Mesendoderm (in vitro differentiated cells): ENCODE measurements at regions not wholly inside any gene's neighbourhood (a gene's known extent, or its start where the extent isn't known, plus 50 kb on each side); places are given as distances from the start of the nearest gene placed in this dataset.

Experiments used
- DNase-seq: peaks from one replicate; pipeline ENCODE4 v3.0.0; 2013
- H2AK5ac ChIP-seq: 2 replicates; pipeline ENCODE4 v1.6.1; 2013; ENCODE audit warnings: low read length, inconsistent platforms
- H2BK120ac ChIP-seq: 2 replicates; pipeline ENCODE4 v1.6.1; 2013; ENCODE audit warnings: low read depth, mild to moderate bottlenecking, low read length, moderate library complexity, mixed read lengths
- H2BK15ac ChIP-seq: replicated peaks from 2 replicates; pipeline ENCODE4 v1.6.1; 2013; ENCODE audit warnings: low read depth, mild to moderate bottlenecking, moderate library complexity
- H2BK5ac ChIP-seq: 2 replicates; pipeline ENCODE4 v1.6.1; 2013; ENCODE audit warnings: low read length, inconsistent platforms
- H3K18ac ChIP-seq: 2 replicates; pipeline ENCODE4 v1.6.1; 2013; ENCODE audit warnings: mild to moderate bottlenecking, low read length, mixed read lengths
- H3K23ac ChIP-seq: one replicate; pipeline ENCODE4 v1.6.1; 2013; ENCODE audit warnings: low read length
- H3K27ac ChIP-seq: 2 replicates; pipeline ENCODE4 v1.5.1; 2013; ENCODE audit warnings: low read depth, mild to moderate bottlenecking, inconsistent platforms, low read length, moderate library complexity
- H3K27me3 ChIP-seq: 2 replicates; pipeline ENCODE4 v1.6.1; 2013; ENCODE audit warnings: low read length, control low read depth, mild to moderate bottlenecking, inconsistent platforms; ENCODE audit not compliant: insufficient read depth, poor library complexity
- H3K36me3 ChIP-seq: 2 replicates; pipeline ENCODE4 v1.6.1; 2013; ENCODE audit warnings: low read length, inconsistent platforms; ENCODE audit not compliant: control insufficient read depth, insufficient read depth
- H3K4ac ChIP-seq: one replicate; pipeline ENCODE4 v1.6.1; 2013; ENCODE audit warnings: low read depth, mild to moderate bottlenecking, low read length, moderate library complexity
- H3K4me1 ChIP-seq: 2 replicates; pipeline ENCODE4 v1.6.1; 2013; ENCODE audit warnings: low read depth, low read length, inconsistent platforms; ENCODE audit not compliant: control insufficient read depth
- H3K4me2 ChIP-seq: 2 replicates; pipeline ENCODE4 v1.6.1; 2013; ENCODE audit warnings: low read length
- H3K4me3 ChIP-seq: 2 replicates; pipeline ENCODE4 v1.5.1; 2013; ENCODE audit warnings: mild to moderate bottlenecking, low read length
- H3K56ac ChIP-seq: one replicate; pipeline ENCODE4 v1.6.1; 2013; ENCODE audit warnings: low read length
- H3K79me1 ChIP-seq: 2 replicates; pipeline ENCODE4 v1.6.1; 2013; ENCODE audit warnings: low read length, inconsistent platforms
- H3K79me2 ChIP-seq: 2 replicates; pipeline ENCODE4 v1.6.1; 2013; ENCODE audit warnings: mild to moderate bottlenecking, low read length; ENCODE audit not compliant: control insufficient read depth, insufficient read depth
- H3K9ac ChIP-seq: 2 replicates; pipeline ENCODE4 v1.6.1; 2013; ENCODE audit warnings: low read length, inconsistent platforms
- H4K5ac ChIP-seq: one replicate; pipeline ENCODE4 v1.6.1; 2013; ENCODE audit warnings: low read length
- H4K8ac ChIP-seq: one replicate; pipeline ENCODE4 v1.6.1; 2013; ENCODE audit warnings: low read depth, mild to moderate bottlenecking, control low read depth, low read length, moderate library complexity
- WGBS: extraction: QIAGEN DNeasy Blood & Tissue Kit; methylation state at CpG from one replicate; pipeline ENCODE4 v1.1.7; 2013; ENCODE audit warnings: low lambda C conversion rate, missing lambda C conversion rate; ENCODE audit not compliant: insufficient coverage; ENCODE audit errors: extremely low coverage; 5-methylcytosine and 5-hydroxymethylcytosine counted together

DNA sequence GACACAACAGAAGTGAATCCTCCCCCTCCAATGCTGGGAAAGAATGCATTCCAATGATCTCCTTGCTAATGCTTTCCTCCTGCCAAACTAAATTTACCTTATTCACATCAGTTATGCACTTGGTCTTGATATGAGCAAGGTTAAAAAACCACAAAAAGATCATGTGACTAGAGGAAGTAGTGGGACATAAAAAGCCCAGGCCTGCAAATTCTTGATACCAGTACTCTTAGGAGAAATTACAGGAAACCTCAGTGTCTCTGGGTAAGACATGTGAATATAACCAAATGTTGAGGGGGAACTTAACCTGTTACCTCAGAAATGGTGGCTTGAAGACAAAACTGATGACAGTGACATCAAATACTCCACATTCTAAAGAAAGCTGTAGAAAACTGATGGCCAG is 427.1 kb downstream of the RPS29 start:
- Histone ChIP-seq H3K4me1 (no peaks in the 10 kb centered on the region), H2BK15ac (no peak overlapping the region), H3K36me3 (no peaks in the 10 kb centered on the region), H3K4ac (no peak overlapping the region), H3K4me3 (no peak overlapping the region), H3K23ac (no peak overlapping the region), H2AK5ac (no peak overlapping the region), H3K9ac (no peak overlapping the region), H3K27me3 (no peaks in the 10 kb centered on the region), H3K56ac (no peak overlapping the region), H4K8ac (no peak overlapping the region), H3K18ac (no peak overlapping the region), H3K27ac (no peak overlapping the region), H2BK5ac (no peak overlapping the region), H4K5ac (no peak overlapping the region), H3K79me1 (no peaks in the 10 kb centered on the region), H2BK120ac (no peak overlapping the region), H3K4me2 (no peak overlapping the region), H3K79me2 (no peaks in the 10 kb centered on the region)
- no peak for DNase-seq

DNA sequence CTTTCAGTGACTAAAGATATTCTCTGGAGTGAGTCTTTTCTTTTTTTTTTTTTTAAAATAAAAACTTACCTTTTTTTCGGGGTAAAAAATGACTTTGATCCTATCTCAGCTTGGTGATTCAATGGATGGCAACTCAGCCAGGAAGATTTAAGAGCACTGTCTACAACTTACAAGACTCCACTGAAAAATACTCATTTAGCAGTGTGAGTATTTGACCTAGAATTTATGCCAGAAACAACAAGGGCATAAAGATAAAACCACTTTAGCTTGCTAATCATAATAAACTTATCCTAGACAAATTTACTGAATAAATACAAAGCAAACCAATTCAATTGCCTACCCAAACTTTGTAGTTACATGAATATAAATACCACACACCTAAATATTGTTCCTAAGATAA is 446.6 kb downstream of the RPS29 start:
- no peak overlapping the region for H2AK5ac ChIP-seq
- no peak overlapping the region for H3K4ac ChIP-seq
- no peak overlapping the region for H3K9ac ChIP-seq
- H4K5ac ChIP-seq: no peak overlapping the region
- no peak overlapping the region for H2BK5ac ChIP-seq
- no peak overlapping the region for H3K18ac ChIP-seq
- no peaks in the 10 kb centered on the region for H3K36me3 ChIP-seq
- no peak overlapping the region for H2BK120ac ChIP-seq
- no peaks in the 10 kb centered on the region for H3K79me1 ChIP-seq
- H3K4me3 ChIP-seq: no peak overlapping the region
- H3K23ac ChIP-seq: no peak overlapping the region
- H4K8ac ChIP-seq: no peak overlapping the region
- no peaks in the 10 kb centered on the region for H3K27me3 ChIP-seq
- H3K4me1 ChIP-seq: no peaks in the 10 kb centered on the region
- no peaks in the 10 kb centered on the region for H3K79me2 ChIP-seq
- DNase-seq: no peak
- H3K27ac ChIP-seq: no peak overlapping the region
- no peak overlapping the region for H3K56ac ChIP-seq
- H2BK15ac ChIP-seq: no peak overlapping the region
- no peak overlapping the region for H3K4me2 ChIP-seq
- WGBS: no CpG with 5 or more reads among the region's 1 CpG

DNA sequence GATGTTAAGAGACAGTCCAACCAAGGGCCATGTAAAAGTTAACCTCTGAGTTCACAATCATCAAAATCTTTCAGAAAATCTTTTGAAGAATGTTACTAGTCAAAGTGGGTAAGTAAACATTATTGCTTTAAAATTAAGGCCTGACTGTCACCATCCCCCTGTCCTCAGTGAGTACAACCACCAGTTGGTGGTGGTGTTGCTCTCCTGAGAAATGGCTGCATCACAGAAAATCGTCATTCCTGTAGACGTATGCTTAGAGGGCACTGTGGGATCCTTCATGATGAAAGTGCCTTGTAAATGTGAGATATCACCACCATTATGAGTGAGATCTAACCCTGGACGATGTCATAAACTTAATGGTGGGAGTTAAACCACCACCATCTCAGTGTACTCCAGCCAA is 451.2 kb downstream of the RPS29 start:
- Histone ChIP-seq H3K27ac (no peak overlapping the region), H3K56ac (no peak overlapping the region), H3K36me3 (no peaks in the 10 kb centered on the region), H3K4me3 (no peak overlapping the region), H4K8ac (no peak overlapping the region), H3K79me2 (no peaks in the 10 kb centered on the region), H2BK15ac (no peak overlapping the region), H3K79me1 (no peaks in the 10 kb centered on the region), H3K9ac (no peak overlapping the region), H2AK5ac (no peak overlapping the region), H4K5ac (no peak overlapping the region), H3K4me1 (peaks cover 2% of the 10 kb centered on the region), H3K18ac (no peak overlapping the region), H3K4ac (no peak overlapping the region), H3K27me3 (no peaks in the 10 kb centered on the region), H3K4me2 (no peak overlapping the region), H2BK5ac (no peak overlapping the region), H3K23ac (no peak overlapping the region), H2BK120ac (no peak overlapping the region)
- no CpG with 5 or more reads among the region's 3 CpGs for WGBS
- DNase-seq: peak; percentile 65

DNA sequence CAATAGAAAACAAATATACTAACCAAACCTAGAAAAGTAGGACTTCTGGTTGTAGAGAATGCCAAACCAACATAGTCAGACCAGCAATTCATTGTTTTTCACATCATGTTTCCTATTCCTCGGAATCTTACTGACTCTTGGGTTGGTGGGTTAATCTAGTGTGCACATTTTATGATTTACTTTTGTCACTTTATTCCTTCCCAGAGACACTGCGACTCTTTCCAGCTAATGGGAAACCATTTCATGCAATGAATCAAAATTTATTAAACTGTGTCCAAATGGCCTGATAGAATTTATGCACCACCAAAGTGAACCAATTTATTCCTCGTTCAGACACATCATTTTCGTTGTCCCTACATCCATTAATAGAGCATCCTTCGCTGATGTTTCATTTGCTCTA is 464.9 kb downstream of the RPS29 start:
- WGBS: no CpG with 5 or more reads among the region's 5 CpGs
- Histone ChIP-seq H3K23ac (no peak overlapping the region), H3K56ac (no peak overlapping the region), H3K4me2 (no peak overlapping the region), H3K27ac (no peak overlapping the region), H4K8ac (no peak overlapping the region), H3K4ac (no peak overlapping the region), H2AK5ac (no peak overlapping the region), H3K79me1 (no peaks in the 10 kb centered on the region), H3K79me2 (no peaks in the 10 kb centered on the region), H3K27me3 (no peaks in the 10 kb centered on the region), H3K9ac (no peak overlapping the region), H3K18ac (no peak overlapping the region), H3K36me3 (no peaks in the 10 kb centered on the region), H4K5ac (no peak overlapping the region), H3K4me1 (no peaks in the 10 kb centered on the region), H2BK5ac (no peak overlapping the region), H2BK15ac (no peak overlapping the region), H3K4me3 (no peak overlapping the region), H2BK120ac (no peak overlapping the region)
- DNase-seq: no peak

DNA sequence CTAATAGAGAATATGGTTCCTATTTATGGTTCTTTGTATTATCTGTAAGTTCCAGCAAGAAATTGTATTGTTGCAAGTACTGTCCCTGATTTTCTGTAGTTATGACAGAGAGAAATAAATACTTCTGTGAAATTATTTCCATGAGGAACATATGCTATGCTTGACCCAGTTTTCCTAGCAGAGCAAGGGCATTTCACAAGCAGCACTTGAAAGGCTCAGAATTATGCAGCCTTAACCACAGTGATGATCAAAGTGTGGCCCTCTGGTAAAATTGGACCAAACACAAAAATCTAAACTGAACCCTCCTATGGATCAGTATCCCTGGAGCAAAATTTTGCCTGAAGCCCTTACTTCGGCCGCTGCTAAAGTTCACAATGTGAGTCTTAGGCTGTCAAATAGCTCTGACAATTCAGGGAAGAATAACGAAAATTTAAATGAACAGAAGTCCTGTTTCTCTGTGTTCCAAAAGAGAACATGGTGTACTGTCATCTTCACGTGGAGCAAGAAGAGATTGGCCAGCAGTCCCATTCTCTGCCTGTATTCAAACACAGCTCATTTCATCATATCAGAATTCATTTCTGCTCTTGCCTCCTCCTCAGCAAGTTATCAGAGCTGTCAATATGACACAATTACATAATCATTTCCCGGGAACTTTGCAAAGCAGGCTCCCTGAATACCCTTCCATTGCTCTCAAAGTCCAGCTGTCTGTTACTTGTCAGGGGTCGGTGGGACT is 471.9 kb downstream of the RPS29 start:
- no peak overlapping the region for H4K8ac ChIP-seq
- no peaks in the 10 kb centered on the region for H3K36me3 ChIP-seq
- no peaks in the 10 kb centered on the region for H3K79me2 ChIP-seq
- H3K27me3 ChIP-seq: no peaks in the 10 kb centered on the region
- no CpG with 5 or more reads among the region's 6 CpGs for WGBS
- H3K79me1 ChIP-seq: no peaks in the 10 kb centered on the region
- H3K4me2 ChIP-seq: no peak overlapping the region
- H3K27ac ChIP-seq: no peak overlapping the region
- no peak overlapping the region for H2BK5ac ChIP-seq
- H3K4me1 ChIP-seq: no peaks in the 10 kb centered on the region
- no peak overlapping the region for H3K56ac ChIP-seq
- H3K23ac ChIP-seq: no peak overlapping the region
- no peak overlapping the region for H3K18ac ChIP-seq
- no peak overlapping the region for H2AK5ac ChIP-seq
- no peak overlapping the region for H2BK15ac ChIP-seq
- H3K4ac ChIP-seq: no peak overlapping the region
- no peak overlapping the region for H2BK120ac ChIP-seq
- H4K5ac ChIP-seq: no peak overlapping the region
- no peak overlapping the region for H3K4me3 ChIP-seq
- DNase-seq: no peak
- H3K9ac ChIP-seq: no peak overlapping the region
